Globus pallidus (tissue), 1 donor: ENCODE measurements at regions not wholly inside any gene's neighbourhood (a gene's known extent, or its start where the extent isn't known, plus 50 kb on each side); places are given as distances from the start of the nearest gene placed in this dataset.
"Not testable (repeated sequence)": the region's sequence is repeated elsewhere in the genome, so short reads cannot be mapped to it uniquely, and the experiment has no call there.

Experiments used
- DNase-seq: peaks from one replicate; pipeline ENCODE4 v3.0.0-alpha.2; 2015; ENCODE audit warnings: low spot score

DNA sequence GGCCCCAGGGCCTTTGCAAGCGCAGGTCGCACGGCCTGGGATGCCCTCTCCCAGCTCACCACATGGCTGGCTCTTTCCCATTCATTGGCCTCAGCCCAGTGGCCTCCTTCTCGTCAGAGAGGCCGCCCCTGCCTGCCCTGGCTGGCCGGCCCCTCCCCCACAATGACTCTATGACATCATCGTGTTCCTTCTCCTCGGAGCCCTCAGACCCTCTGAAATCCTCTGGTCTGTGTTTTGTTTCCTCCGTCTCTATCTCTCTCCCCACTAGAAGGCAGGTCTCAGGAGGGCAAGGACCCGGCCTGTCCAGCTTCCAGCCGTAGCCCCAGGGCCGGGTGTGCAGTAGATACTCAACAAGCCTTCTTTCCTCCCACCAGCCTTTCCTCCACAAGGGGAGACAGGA is 164.8 kb upstream of the FOXF1 start:
- no peak for DNase-seq

GRCh38 chr16:86346034-86346433 is 164.3 kb upstream of the FOXF1 start:
- no peak for DNase-seq

DNA sequence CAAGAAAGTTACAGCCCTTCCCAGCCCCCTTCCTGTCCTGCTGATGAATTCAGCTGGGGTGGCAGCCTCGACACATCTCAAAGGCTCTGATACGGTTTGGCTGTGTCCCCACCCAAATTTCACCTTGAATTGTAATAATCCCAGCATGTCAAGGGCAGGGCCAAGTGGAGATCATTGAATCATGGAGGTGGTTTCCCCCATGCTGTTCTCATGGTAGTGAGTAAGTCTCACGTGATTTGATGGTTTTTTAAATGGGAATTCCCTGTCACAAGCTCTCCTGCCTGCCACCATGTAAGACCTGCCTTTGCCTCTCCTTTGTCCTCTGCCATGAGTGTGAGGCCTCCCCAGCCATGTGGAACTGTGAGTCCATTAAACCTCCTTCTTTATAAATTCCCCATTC is 163.2 kb upstream of the FOXF1 start:
- DNase-seq, result no peak

GRCh38 chr16:86347916-86348555 is 162.3 kb upstream of the FOXF1 start:
- DNase-seq, result no peak

- no peak for DNase-seq
Measured at GRCh38 chr16:86349338-86349900, 160.9 kb upstream of the FOXF1 start.

GRCh38 chr16:86350289-86350688 is 160.0 kb upstream of the FOXF1 start:
- DNase-seq, result no peak

DNA sequence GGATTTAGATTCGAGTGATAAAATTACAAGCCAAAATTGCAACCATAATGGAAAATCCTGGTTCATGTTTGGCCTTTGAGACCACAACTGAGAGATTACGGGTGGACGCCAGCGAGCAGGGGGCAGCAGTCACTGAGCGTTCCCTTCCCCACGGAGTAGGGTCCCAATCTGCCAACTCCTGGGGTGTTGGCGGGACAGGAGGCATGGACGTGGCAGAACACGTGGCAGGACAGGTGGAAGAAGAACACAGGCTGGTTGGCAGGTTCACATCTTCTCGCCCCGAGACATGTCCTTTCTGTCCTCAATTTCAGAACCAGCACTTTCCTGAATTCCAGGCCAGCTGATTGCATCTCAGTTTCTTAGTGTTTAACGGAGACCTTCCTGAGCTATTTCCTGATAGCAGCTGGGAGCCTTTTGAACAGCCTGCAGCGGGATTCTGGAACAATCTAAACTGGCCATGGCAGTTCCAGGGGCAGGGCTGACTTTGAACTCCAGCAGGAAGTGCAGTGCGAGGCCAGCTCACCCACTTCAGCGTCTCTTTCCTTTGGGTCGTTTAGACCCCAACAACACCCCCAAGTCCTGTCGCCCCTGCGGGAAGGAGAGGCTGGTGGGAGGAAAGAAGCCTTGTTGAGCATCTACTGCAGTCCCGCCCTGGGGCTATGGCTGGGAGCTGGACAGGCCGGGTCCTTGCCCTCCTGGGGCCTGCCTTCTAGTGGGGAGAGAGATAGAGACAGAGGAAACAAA is 159.1 kb upstream of the FOXF1 start:
- no peak for DNase-seq

- DNase-seq, result not testable (repeated sequence)
Measured at GRCh38 chr16:86351785-86352139, 158.6 kb upstream of the FOXF1 start.

- DNase-seq, result no peak
Measured at GRCh38 chr16:86353148-86353547, 157.2 kb upstream of the FOXF1 start.

DNA sequence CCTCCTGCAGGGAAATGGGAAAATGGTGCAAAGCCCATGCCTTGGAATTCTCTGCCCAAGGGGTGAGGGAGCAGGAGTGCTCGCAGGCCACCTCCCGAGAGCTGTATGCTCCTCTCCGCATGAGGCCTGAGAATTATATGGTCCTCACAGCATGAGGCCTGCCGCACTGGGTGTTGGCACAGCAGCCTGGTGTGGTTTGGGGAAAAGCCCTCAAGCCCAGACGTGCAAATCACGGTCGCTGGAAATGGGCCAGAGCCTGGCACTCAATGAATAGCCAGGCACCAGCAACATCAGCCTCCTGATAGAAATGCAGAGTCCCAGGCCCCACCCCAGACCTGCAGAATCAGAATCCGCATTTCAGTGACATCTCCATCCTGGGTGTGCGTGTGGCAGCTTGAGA is 156.4 kb upstream of the FOXF1 start:
- no peak for DNase-seq

DNA sequence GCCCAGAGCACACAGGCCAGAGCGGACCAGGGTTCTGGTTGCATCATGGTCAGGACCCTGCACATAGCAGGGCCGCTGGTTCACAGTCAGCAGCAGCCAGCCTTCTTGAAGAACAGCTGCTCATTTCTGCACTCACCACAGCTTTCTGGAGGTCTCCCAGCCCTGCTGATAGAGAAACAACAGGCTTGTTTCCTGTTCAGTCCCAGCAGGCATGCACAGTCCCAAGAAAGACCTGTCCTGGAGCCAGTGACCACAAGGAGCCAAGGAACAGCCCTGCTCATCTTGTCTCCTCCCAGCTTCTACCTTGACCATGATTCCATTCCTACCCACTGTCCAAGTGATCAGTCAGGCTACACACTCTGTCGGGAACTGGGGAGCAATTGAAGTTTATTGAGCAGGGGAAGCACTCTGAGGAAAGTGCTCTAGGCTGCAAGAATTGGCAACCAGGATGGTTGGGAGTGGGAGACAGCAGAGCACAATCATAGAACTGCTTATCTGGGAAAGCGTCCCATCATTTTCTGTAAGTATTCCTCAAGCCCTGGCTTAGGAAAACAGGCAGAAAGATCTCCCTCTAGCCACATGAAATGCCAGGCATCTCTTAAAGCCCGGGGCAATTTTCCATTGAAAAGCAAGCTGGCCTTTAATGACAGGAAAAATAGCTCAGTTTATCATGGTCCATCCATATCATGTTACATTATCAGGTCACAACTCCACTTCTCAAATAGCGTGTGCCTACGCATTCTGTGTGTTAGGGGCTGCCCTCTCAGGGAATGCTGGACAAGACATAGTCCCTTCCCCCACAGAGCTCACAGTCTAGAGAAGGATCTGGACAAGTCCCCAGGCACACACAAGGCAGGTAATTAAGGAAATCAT is 155.4 kb upstream of the FOXF1 start:
- DNase-seq, result no peak

DNA sequence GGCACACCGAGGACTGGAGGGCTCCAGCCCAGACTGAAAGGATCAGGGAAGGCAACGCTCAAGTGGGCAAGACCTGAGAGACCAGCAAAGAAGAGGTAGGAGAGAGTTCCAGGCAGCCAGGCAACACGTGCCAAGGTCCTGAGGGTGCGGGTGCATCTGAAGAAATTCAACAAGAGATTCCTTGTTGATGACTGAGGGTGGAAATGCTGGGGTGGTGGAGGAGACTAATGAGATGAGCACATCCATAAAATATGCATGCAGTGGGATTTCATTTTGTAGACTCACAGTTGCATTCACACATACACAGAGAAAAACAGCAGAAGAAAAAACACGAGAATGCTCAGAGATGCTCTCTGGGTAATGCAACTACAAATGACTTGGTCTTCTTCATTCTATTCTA is 154.8 kb upstream of the FOXF1 start:
- no peak for DNase-seq

DNA sequence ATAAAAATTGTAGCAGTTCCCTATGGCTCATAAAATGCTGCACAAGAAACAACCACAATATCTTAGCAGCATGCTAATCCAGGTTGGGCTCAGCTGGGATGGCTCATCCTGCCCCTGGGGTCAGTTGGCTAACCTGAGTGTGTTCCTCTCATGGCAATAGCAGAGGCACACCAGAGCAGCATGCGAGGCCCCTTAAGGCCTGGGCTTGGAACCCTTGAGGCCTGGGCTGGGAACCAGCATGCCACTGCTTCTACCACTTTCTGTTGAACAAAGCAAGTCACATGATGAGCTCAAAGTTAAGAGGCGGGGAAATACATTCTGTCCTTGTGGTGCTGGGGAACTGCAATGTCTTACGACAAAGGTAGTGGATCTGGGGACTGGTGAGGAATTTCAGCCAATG is 154.4 kb upstream of the FOXF1 start:
- DNase-seq, result no peak

DNA sequence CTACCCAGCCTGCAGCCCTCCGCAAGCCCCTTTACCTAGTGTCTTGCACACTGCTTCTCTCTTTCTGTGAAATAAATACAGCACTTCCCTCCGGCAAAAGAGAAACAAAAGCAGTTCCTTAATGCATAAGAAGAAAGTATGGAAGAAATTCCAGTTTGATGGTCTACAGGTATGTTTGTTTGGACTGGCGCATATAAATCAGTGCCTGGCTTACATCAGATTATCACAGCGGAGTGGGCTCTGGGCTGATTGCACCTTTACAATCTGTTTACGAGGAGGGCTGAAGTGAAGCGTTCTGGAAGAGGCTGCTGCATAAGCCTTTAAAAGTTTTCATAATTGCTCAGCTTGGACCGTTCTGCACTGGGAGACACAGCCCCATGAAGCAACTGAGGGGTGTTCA is 153.5 kb upstream of the FOXF1 start:
- DNase-seq, result no peak

- no peak for DNase-seq
Measured at GRCh38 chr16:86357303-86357702, 153.0 kb upstream of the FOXF1 start.

DNA sequence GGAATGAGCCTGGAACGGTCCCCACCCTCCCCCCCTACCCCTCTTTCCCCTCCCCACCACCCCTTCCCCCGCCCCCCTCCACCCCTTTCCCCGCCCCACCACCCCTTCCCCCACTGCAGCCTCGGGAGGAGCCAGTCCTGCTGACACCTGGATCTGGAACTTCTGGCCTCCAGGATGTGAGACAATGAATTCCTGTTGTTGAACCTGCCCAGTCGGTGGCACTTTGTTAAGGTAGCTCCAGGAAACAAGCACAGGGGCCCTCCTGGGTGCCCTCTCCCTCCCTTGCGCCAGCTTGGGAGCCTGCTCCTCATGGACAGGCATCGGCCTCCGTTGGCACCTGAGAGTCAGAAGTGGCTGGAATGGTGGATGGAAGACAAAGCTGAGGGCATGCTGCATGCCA is 152.4 kb upstream of the FOXF1 start:
- DNase-seq, result no peak

DNA sequence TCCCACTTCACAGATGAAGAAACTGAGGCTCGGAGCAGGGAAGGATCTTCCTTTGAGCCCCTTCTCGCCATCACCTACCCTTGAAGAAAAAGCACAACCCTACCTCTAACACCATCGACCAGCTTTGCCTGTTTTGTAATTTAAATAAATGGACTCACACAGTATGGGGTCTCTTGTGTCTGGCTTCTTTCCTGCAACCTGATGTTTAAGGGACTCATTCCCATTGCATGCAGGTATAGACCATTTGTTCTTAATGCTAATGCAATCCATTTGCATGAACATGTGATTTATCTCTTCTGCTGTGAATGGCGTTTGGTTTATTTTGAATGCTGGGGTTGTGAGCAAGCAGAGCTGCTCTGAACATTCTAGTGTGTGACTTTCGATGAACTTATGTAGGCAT is 150.8 kb upstream of the FOXF1 start:
- DNase-seq, result no peak

- DNase-seq, result no peak
Measured at GRCh38 chr16:86362155-86362849, 148.0 kb upstream of the FOXF1 start.

DNA sequence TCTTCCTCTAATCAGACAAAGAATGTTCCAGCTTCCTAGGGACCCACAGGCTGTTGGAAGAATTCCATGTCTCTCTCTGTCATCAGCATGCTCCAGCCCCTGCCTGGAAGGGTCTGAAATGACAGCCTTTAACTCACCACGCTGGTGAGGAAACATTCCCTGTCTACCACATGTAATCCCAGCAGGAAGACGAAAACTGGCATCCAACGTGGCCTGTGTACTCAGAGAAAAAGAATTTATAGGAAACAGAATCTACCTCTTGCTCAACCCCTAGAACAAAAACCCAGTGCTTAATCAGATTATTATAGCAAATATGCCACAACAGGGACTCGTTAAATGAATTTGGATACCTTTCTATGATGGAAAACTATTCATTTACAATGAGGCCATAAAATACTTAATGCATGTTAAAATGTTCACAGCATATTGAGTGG is 147.3 kb upstream of the FOXF1 start:
- no peak for DNase-seq

DNA sequence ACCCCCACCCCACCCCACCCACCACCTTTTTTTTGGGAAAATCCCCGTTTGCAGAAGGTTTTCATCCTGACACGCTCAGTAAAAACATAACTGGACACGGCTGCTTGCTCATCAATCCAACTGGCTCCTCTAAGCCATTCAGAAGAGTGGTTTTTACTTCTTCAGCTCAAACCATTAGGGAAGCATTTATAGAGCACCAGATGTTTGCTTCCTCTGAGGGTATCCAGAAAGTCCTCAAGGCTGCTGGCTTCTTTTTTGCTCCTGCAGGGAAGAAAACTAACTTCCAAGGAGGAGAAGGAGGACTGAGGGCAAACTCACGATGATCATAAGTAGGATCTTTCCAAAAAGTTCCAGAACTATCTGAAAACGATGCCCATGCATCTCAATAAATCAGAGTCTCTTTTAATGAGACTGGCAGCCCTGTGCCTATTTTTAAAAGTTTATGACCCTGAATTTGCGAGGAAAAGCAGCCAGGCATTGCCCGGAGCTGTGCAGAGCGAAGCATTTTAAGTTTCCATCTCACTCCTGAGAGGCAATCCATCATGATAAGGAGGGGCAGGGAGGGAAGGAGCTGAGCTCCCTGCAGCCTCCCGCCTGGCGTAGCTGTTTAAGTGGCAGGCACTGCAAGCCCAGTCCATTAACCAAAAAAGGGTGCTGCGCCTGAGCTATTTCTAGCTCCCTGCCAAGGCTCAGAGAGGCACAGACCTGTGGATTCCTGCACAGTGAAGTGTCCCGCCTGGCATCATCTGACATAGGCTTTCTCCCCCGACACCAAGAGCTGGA is 146.3 kb upstream of the FOXF1 start:
- no peak for DNase-seq

- no peak for DNase-seq
Measured at GRCh38 chr16:86364653-86365380, 145.5 kb upstream of the FOXF1 start.
